BJ (cell line): ENCODE measurements at regions not wholly inside any gene's neighbourhood (a gene's known extent, or its start where the extent isn't known, plus 50 kb on each side); places are given as distances from the start of the nearest gene placed in this dataset.

Experiments
- CTCF ChIA-PET: fragments of 350-600 bp; formaldehyde crosslinking; extraction: SDS; loops from one replicate; lab custom pipeline; 2021; ENCODE audit warnings: antibody characterized with exemption, inconsistent platforms; lab: Yijun Ruan, JAX
- POLR2A ChIA-PET: fragments of 300-600 bp; sonication (Branson Sonifier 250); formaldehyde crosslinking; extraction: SDS; loops from one replicate; lab custom pipeline; 2021; ENCODE audit warnings: antibody characterized with exemption; lab: Charles Lee
- DNase-seq: peaks from one replicate; pipeline ENCODE4 v3.0.0-alpha.2; 2011; ENCODE audit warnings: low read depth
- H3K27me3 ChIP-seq: 2 replicates; pipeline ENCODE4 v1.6.0; 2011; ENCODE audit warnings: low read length; ENCODE audit not compliant: control insufficient read depth, insufficient read depth
- H3K36me3 ChIP-seq: 2 replicates; pipeline ENCODE4 v1.5.1; 2011; ENCODE audit warnings: low read length; ENCODE audit not compliant: control insufficient read depth, insufficient read depth
- H3K4me3 ChIP-seq: 2 replicates; pipeline ENCODE4 v1.5.1; 2011; ENCODE audit warnings: low read depth, mild to moderate bottlenecking, control low read depth, low read length
- CTCF ChIP-seq: IDR thresholded peaks from 2 replicates; pipeline ENCODE4 v1.5.1; 2011; ENCODE audit warnings: low read depth, mild to moderate bottlenecking, control low read depth, inconsistent platforms, low read length, moderate library complexity; ENCODE audit not compliant: insufficient read depth

- TF ChIP-seq CTCF: no peak
- ChIA-PET POLR2A (no interaction called here), CTCF (interaction anchor here (0.8 to 1.2 kb wide), 2 partner anchors 308 to 493 kb away, joined by 4 read pairs; no protein-coding TSS in a partner anchor)
- H3K4me3 ChIP-seq: no peak overlapping the region
- peaks cover 5% of the 10 kb centered on the region for H3K27me3 ChIP-seq
- no peak for DNase-seq
- H3K36me3 ChIP-seq: no peaks in the 10 kb centered on the region
These were observed 67.8 kb upstream of the TBX5 start for GRCh38 chr12:114473717-114474116.

GRCh38 chr12:114473018-114473417 is 67.1 kb upstream of the TBX5 start:
- ChIA-PET CTCF (interaction anchor here (1.2 kb wide), 1 partner anchor 493 kb away, joined by 4 read pairs; no protein-coding TSS in a partner anchor), POLR2A (no interaction called here)
- Histone ChIP-seq H3K27me3 (peaks cover 2% of the 10 kb centered on the region), H3K36me3 (no peaks in the 10 kb centered on the region), H3K4me3 (no peak overlapping the region)
- TF ChIP-seq CTCF: no peak
- DNase-seq: no peak

- ChIA-PET POLR2A (no interaction called here), CTCF (no interaction called here)
- H3K4me3 ChIP-seq: no peak overlapping the region
- H3K27me3 ChIP-seq: peaks cover 3% of the 10 kb centered on the region; the same call in 1 of the 2 replicates
- TF ChIP-seq CTCF: no peak
- DNase-seq: no peak
- H3K36me3 ChIP-seq: no peaks in the 10 kb centered on the region
These were observed 51.7 kb upstream of the TBX5 start for GRCh38 chr12:114457620-114458019.
